HG02884 (cell line): ENCODE measurements at regions not wholly inside any gene's neighbourhood (a gene's known extent, or its start where the extent isn't known, plus 50 kb on each side); places are given as distances from the start of the nearest gene placed in this dataset.
"Not testable (repeated sequence)": the region's sequence is repeated elsewhere in the genome, so short reads cannot be mapped to it uniquely, and the experiment has no call there.

Experiments
- ATAC-seq: cut with Tn5 transposase; IDR thresholded peaks from one replicate; pipeline ENCODE4 v1.9.1; 2021; ENCODE audit warnings: mild to moderate bottlenecking, moderate library complexity; ENCODE audit not compliant: unreplicated experiment

- not testable (repeated sequence) for ATAC-seq
These were observed 156.4 kb upstream of the ETV3 start for GRCh38 chr1:157294387-157295145.

GRCh38 chr1:157292809-157293564 lies 154.8 kb upstream of the ETV3 start:
- no peak for ATAC-seq

GRCh38 chr1:157292302-157292701 lies 154.1 kb upstream of the ETV3 start:
- no peak for ATAC-seq

GRCh38 chr1:157291083-157291482 lies 152.9 kb upstream of the ETV3 start:
- ATAC-seq: no peak

GRCh38 chr1:157289424-157290105 lies 151.4 kb upstream of the ETV3 start:
- no peak for ATAC-seq

- no peak for ATAC-seq
These were observed 150.8 kb upstream of the ETV3 start for GRCh38 chr1:157288996-157289395.

- ATAC-seq: no peak
These were observed 150.3 kb upstream of the ETV3 start for GRCh38 chr1:157288492-157288891.

- ATAC-seq: no peak
These were observed 149.8 kb upstream of the ETV3 start for GRCh38 chr1:157288006-157288405.

- no peak for ATAC-seq
These were observed 149.3 kb upstream of the ETV3 start for GRCh38 chr1:157287462-157287861.

- ATAC-seq: no peak
These were observed 148.6 kb upstream of the ETV3 start for GRCh38 chr1:157286646-157287420.

- no peak for ATAC-seq
These were observed 147.9 kb upstream of the ETV3 start for GRCh38 chr1:157286096-157286495.

- ATAC-seq: no peak
These were observed 146.3 kb upstream of the ETV3 start for GRCh38 chr1:157284451-157284850.

GRCh38 chr1:157279802-157280140 lies 141.6 kb upstream of the ETV3 start:
- no peak for ATAC-seq

GRCh38 chr1:157279138-157279801 lies 141.1 kb upstream of the ETV3 start:
- no peak for ATAC-seq

GRCh38 chr1:157278383-157279137 lies 140.4 kb upstream of the ETV3 start:
- no peak for ATAC-seq

- ATAC-seq: no peak
These were observed 139.7 kb upstream of the ETV3 start for GRCh38 chr1:157277913-157278312.

GRCh38 chr1:157277281-157277680 lies 139.1 kb upstream of the ETV3 start:
- ATAC-seq: no peak

GRCh38 chr1:157274698-157275534 lies 136.7 kb upstream of the ETV3 start:
- no peak for ATAC-seq
